HG02870 (cell line): ENCODE measurements at regions not wholly inside any gene's neighbourhood (a gene's known extent, or its start where the extent isn't known, plus 50 kb on each side); places are given as distances from the start of the nearest gene placed in this dataset.
"Not testable (repeated sequence)": the region's sequence is repeated elsewhere in the genome, so short reads cannot be mapped to it uniquely, and the experiment has no call there.

Experiments
- ATAC-seq: cut with Tn5 transposase; IDR thresholded peaks from one replicate; pipeline ENCODE4 v1.9.1; 2021; ENCODE audit warnings: mild to moderate bottlenecking, moderate library complexity; ENCODE audit not compliant: unreplicated experiment

GRCh38 chr1:96466842-96467241 lies 254.7 kb upstream of the PTBP2 start:
- ATAC-seq: no peak

- ATAC-seq: not testable (repeated sequence)
Observed at GRCh38 chr1:96469726-96470125, 251.9 kb upstream of the PTBP2 start.

GRCh38 chr1:96472471-96472870 lies 249.1 kb upstream of the PTBP2 start:
- ATAC-seq: no peak

- no peak for ATAC-seq
Observed at GRCh38 chr1:96473791-96474434, 247.7 kb upstream of the PTBP2 start.

GRCh38 chr1:96474985-96475743 lies 246.4 kb upstream of the PTBP2 start:
- ATAC-seq: no peak

- ATAC-seq: no peak
Observed at GRCh38 chr1:96475903-96476302, 245.7 kb upstream of the PTBP2 start.

- no peak for ATAC-seq
Observed at GRCh38 chr1:96478228-96478627, 243.4 kb upstream of the PTBP2 start.

- ATAC-seq: no peak
Observed at GRCh38 chr1:96481409-96481808, 240.2 kb upstream of the PTBP2 start.

- no peak for ATAC-seq
Observed at GRCh38 chr1:96482616-96483015, 239.0 kb upstream of the PTBP2 start.

GRCh38 chr1:96487394-96487793 lies 234.2 kb upstream of the PTBP2 start:
- no peak for ATAC-seq

GRCh38 chr1:96487971-96488370 lies 233.6 kb upstream of the PTBP2 start:
- no peak for ATAC-seq

- no peak for ATAC-seq
Observed at GRCh38 chr1:96488777-96489176, 232.8 kb upstream of the PTBP2 start.

GRCh38 chr1:96492236-96492635 lies 229.3 kb upstream of the PTBP2 start:
- no peak for ATAC-seq

GRCh38 chr1:96498744-96499340 lies 222.7 kb upstream of the PTBP2 start:
- ATAC-seq: no peak

- no peak for ATAC-seq
Observed at GRCh38 chr1:96508233-96508632, 213.4 kb upstream of the PTBP2 start.

- ATAC-seq: no peak
Observed at GRCh38 chr1:96509339-96509738, 212.2 kb upstream of the PTBP2 start.

GRCh38 chr1:96509951-96510350 lies 211.6 kb upstream of the PTBP2 start:
- no peak for ATAC-seq

- no peak for ATAC-seq
Observed at GRCh38 chr1:96510391-96510790, 211.2 kb upstream of the PTBP2 start.

- no peak for ATAC-seq
Observed at GRCh38 chr1:96510911-96511310, 210.7 kb upstream of the PTBP2 start.

- ATAC-seq: no peak
Observed at GRCh38 chr1:96513136-96513535, 208.4 kb upstream of the PTBP2 start.

GRCh38 chr1:96515430-96515829 lies 206.2 kb upstream of the PTBP2 start:
- ATAC-seq: peak; percentile 95

GRCh38 chr1:96515925-96516324 lies 205.7 kb upstream of the PTBP2 start:
- ATAC-seq: peak; percentile 57
